Neuronal stem cell (in vitro differentiated cells): ENCODE measurements at regions not wholly inside any gene's neighbourhood (a gene's known extent, or its start where the extent isn't known, plus 50 kb on each side); places are given as distances from the start of the nearest gene placed in this dataset.

ENCODE experiments used
- DNase-seq: peaks from one replicate; pipeline ENCODE4 v3.0.0-alpha.2; 2013; ENCODE audit warnings: low spot score
- H2AFZ ChIP-seq: one replicate; pipeline ENCODE4 v1.6.1; 2013; ENCODE audit warnings: mild to moderate bottlenecking, low read length, inconsistent platforms
- H2AK5ac ChIP-seq: 2 replicates; pipeline ENCODE4 v1.6.1; 2013; ENCODE audit warnings: low read depth, mild to moderate bottlenecking, inconsistent platforms, low read length, moderate library complexity, mixed read lengths
- H2BK120ac ChIP-seq: 2 replicates; pipeline ENCODE4 v1.6.1; 2013; ENCODE audit warnings: low read depth, mild to moderate bottlenecking, inconsistent platforms, low read length, moderate library complexity, mixed read lengths
- H2BK12ac ChIP-seq: one replicate; pipeline ENCODE4 v1.6.1; 2013; ENCODE audit warnings: low read length, inconsistent platforms
- H2BK15ac ChIP-seq: 2 replicates; pipeline ENCODE4 v1.6.1; 2013; ENCODE audit warnings: mild to moderate bottlenecking, low read length, inconsistent platforms, mixed read lengths
- H2BK5ac ChIP-seq: one replicate; pipeline ENCODE4 v1.6.1; 2013; ENCODE audit warnings: inconsistent platforms, mild to moderate bottlenecking, low read length, moderate library complexity
- H3K14ac ChIP-seq: one replicate; pipeline ENCODE4 v1.6.1; 2013; ENCODE audit warnings: low read length, inconsistent platforms
- H3K18ac ChIP-seq: 2 replicates; pipeline ENCODE4 v1.6.1; 2013; ENCODE audit warnings: low read length, inconsistent platforms
- H3K23ac ChIP-seq: 2 replicates; pipeline ENCODE4 v1.6.1; 2013; ENCODE audit warnings: low read depth, mild to moderate bottlenecking, mixed read lengths, low read length, inconsistent platforms; ENCODE audit not compliant: poor library complexity
- H3K27ac ChIP-seq: replicated peaks from 3 replicates; pipeline ENCODE4 v1.5.1; 2013; ENCODE audit warnings: low read length, inconsistent platforms
- H3K27me3 ChIP-seq, 3 experiments: 2 replicates each; pipeline ENCODE4 v1.6.1; 2013; ENCODE audit warnings: low read length in 3 of 3, mild to moderate bottlenecking in 2 of 3, inconsistent platforms in 1 of 3, low read depth in 1 of 3, mixed read lengths in 1 of 3, moderate library complexity in 1 of 3; ENCODE audit not compliant: control insufficient read depth in 3 of 3, insufficient read depth in 3 of 3
- H3K36me3 ChIP-seq, 2 donors: replicated peaks in 1 of 2; 2 replicates each; pipeline ENCODE4 v1.6.1; 2013; ENCODE audit warnings: low read length in 2 of 2; ENCODE audit not compliant: control insufficient read depth in 2 of 2, insufficient read depth in 2 of 2
- H3K4ac ChIP-seq: 2 replicates; pipeline ENCODE4 v1.6.1; 2013; ENCODE audit warnings: inconsistent platforms, mild to moderate bottlenecking, low read length, moderate library complexity
- H3K4me1 ChIP-seq, 2 donors: 1 replicate in 1 of 2; 2 replicates in 1 of 2; pipeline ENCODE4 v1.6.1; 2013; ENCODE audit warnings: low read length in 2 of 2, low read depth in 1 of 2; ENCODE audit not compliant: control insufficient read depth in 2 of 2, insufficient read depth in 1 of 2
- H3K4me2 ChIP-seq: one replicate; pipeline ENCODE4 v1.6.1; 2013; ENCODE audit warnings: mild to moderate bottlenecking, low read length, inconsistent platforms; ENCODE audit not compliant: insufficient read depth, poor library complexity, severe bottlenecking
- H3K4me3 ChIP-seq, 2 donors: 2 replicates each; pipeline ENCODE4 v1.5.1; 2013; ENCODE audit warnings: low read length in 2 of 2, mild to moderate bottlenecking in 2 of 2, inconsistent platforms in 1 of 2, moderate library complexity in 1 of 2
- H3K79me1 ChIP-seq: one replicate; pipeline ENCODE4 v1.6.1; 2013; ENCODE audit warnings: low read depth, mild to moderate bottlenecking, inconsistent platforms, low read length, moderate library complexity
- H3K9ac ChIP-seq: one replicate; pipeline ENCODE4 v1.6.1; 2013; ENCODE audit warnings: mild to moderate bottlenecking, low read depth, low read length, inconsistent platforms; ENCODE audit not compliant: poor library complexity
- H3K9me3 ChIP-seq, 2 donors: replicated peaks in 1 of 2; 2 replicates each; pipeline versions ENCODE3 to v1.6.1; 2013; ENCODE audit warnings: low read length in 2 of 2, mild to moderate bottlenecking in 2 of 2, inconsistent platforms in 1 of 2, low read depth in 1 of 2, mixed read lengths in 1 of 2, moderate library complexity in 1 of 2; ENCODE audit not compliant: control insufficient read depth in 2 of 2, insufficient read depth in 1 of 2
- H4K8ac ChIP-seq: one replicate; pipeline ENCODE4 v1.6.1; 2013; ENCODE audit warnings: low read depth, mild to moderate bottlenecking, inconsistent platforms, low read length, moderate library complexity
- H4K91ac ChIP-seq: one replicate; pipeline ENCODE4 v1.6.1; 2013; ENCODE audit warnings: low read length, low read depth, mild to moderate bottlenecking, inconsistent platforms; ENCODE audit not compliant: poor library complexity
- WGBS, 2 donors: extraction: QIAGEN DNeasy Blood & Tissue Kit; methylation state at CpG; one replicate each; pipeline ENCODE4 v1.1.7; 2013; ENCODE audit warnings: missing lambda C conversion rate in 2 of 2, mixed read lengths in 1 of 2; ENCODE audit not compliant: insufficient read length in 2 of 2, insufficient replicate concordance in 1 of 2; ENCODE audit errors: extremely low coverage in 2 of 2; 5-methylcytosine and 5-hydroxymethylcytosine counted together

GRCh38 chr10:76684968-76685367 is 952.6 kb downstream of the KCNMA1 start:
- Histone ChIP-seq H3K14ac (no peak overlapping the region), H2AK5ac (no peak overlapping the region), H3K36me3 (no peaks in the 10 kb centered on the region), H4K91ac (no peak overlapping the region), H2BK120ac (no peak overlapping the region), H3K4me2 (no peak overlapping the region), H3K27ac (no peak overlapping the region), H2AFZ (no peak overlapping the region), H3K4me3 (no peak overlapping the region), H3K4ac (no peak overlapping the region), H3K18ac (no peak overlapping the region), H3K27me3 (no peaks in the 10 kb centered on the region), H3K9me3 (no peaks in the 10 kb centered on the region), H3K4me1 (no peaks in the 10 kb centered on the region), H3K79me1 (no peaks in the 10 kb centered on the region), H4K8ac (no peak overlapping the region), H3K9ac (no peak overlapping the region), H2BK5ac (no peak overlapping the region), H2BK15ac (no peak overlapping the region), H2BK12ac (no peak overlapping the region), H3K23ac (no peak overlapping the region)
- no CpG with 5 or more reads among the region's 5 CpGs for WGBS, 2 donors
- DNase-seq = no peak

DNA sequence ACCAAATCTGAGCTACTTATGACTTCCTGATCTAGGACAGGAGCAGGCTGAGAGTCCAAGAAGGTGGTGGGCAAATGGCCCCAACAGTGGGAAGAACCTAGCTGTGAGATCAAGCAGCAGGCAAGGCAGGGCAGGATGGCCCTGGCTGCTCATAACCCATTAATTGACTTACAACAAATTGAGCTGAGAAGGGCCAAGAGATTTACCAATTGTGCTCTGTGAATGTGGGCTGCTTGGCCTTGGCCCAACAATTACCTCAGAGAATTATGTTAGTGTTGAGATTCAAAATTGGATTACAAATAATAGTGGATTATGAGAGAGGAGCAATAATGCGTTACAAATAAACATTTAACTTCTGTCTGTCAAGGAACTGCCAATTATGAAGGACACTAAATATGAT is 956.5 kb downstream of the KCNMA1 start:
- Histone ChIP-seq H3K9me3 (no peaks in the 10 kb centered on the region), H3K4me1 (no peaks in the 10 kb centered on the region), H3K23ac (no peak overlapping the region), H3K27me3 (no peaks in the 10 kb centered on the region), H3K4me3 (no peak overlapping the region), H3K4me2 (no peak overlapping the region), H3K18ac (no peak overlapping the region), H2AFZ (no peak overlapping the region), H2BK12ac (no peak overlapping the region), H2BK5ac (no peak overlapping the region), H3K79me1 (no peaks in the 10 kb centered on the region), H4K91ac (no peak overlapping the region), H3K27ac (no peak overlapping the region), H3K4ac (no peak overlapping the region), H2BK15ac (no peak overlapping the region), H4K8ac (no peak overlapping the region), H3K36me3 (no peaks in the 10 kb centered on the region), H2BK120ac (no peak overlapping the region), H3K9ac (no peak overlapping the region), H3K14ac (no peak overlapping the region), H2AK5ac (no peak overlapping the region)
- WGBS, 2 donors = no CpG with 5 or more reads among the region's 1 CpG
- no peak for DNase-seq

GRCh38 chr10:76679030-76679429 is 958.6 kb downstream of the KCNMA1 start:
- Histone ChIP-seq H3K27ac (no peak overlapping the region), H4K8ac (no peak overlapping the region), H2BK120ac (no peak overlapping the region), H4K91ac (no peak overlapping the region), H3K27me3 (no peaks in the 10 kb centered on the region), H3K4me3 (no peak overlapping the region), H3K4ac (no peak overlapping the region), H3K14ac (no peak overlapping the region), H3K9ac (no peak overlapping the region), H3K4me1 (no peaks in the 10 kb centered on the region), H3K4me2 (no peak overlapping the region), H2BK5ac (no peak overlapping the region), H3K23ac (no peak overlapping the region), H2BK12ac (no peak overlapping the region), H3K79me1 (no peaks in the 10 kb centered on the region), H2BK15ac (no peak overlapping the region), H2AFZ (no peak overlapping the region), H3K36me3 (no peaks in the 10 kb centered on the region), H3K18ac (no peak overlapping the region), H2AK5ac (no peak overlapping the region), H3K9me3 (no peaks in the 10 kb centered on the region)
- DNase-seq = no peak
- WGBS, 2 donors = no CpG with 5 or more reads among the region's 2 CpGs

DNA sequence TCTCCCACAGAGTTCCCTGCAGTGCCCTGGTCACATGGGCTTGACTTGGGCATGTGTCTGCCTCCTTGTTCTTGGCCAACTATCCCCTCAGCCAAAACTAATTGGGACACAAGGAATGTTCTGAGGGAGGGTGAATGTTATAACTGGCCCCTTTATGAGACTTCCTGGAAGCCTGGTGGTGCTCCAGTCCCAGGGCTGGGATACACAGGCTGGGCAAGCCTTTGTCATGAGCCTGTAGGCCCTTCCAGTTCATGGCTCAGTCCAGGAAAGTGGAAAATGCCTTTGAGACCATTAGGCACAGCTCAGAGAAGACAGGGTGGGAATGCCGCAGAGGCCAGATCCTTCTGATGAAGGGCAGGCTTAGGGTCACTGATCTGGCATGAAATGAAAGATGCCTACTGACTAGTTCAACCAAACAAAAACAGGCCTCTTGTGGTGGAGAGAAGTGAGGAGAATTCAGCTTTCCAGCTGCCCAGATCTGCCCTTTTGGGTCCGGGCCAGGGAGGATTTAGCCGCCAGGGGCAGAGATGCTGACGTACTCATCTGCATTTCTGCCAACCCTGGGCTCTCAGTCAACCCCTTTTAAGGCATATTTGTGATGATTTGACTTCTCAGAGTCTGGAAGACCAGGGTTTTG is 961.5 kb downstream of the KCNMA1 start:
- WGBS, 2 donors = no CpG with 5 or more reads among the region's 4 CpGs
- H3K4ac ChIP-seq = no peak overlapping the region
- no peak overlapping the region for H2BK15ac ChIP-seq
- DNase-seq = no peak
- no peaks in the 10 kb centered on the region for H3K79me1 ChIP-seq
- no peaks in the 10 kb centered on the region for H3K36me3 ChIP-seq
- H4K8ac ChIP-seq = no peak overlapping the region
- H3K4me1 ChIP-seq = no peaks in the 10 kb centered on the region
- H2BK120ac ChIP-seq = no peak overlapping the region
- H2AFZ ChIP-seq = no peak overlapping the region
- H3K9me3 ChIP-seq = no peaks in the 10 kb centered on the region
- no peaks in the 10 kb centered on the region for H3K27me3 ChIP-seq
- H3K4me2 ChIP-seq = no peak overlapping the region
- no peak overlapping the region for H2BK12ac ChIP-seq
- no peak overlapping the region for H3K9ac ChIP-seq
- no peak overlapping the region for H3K18ac ChIP-seq
- H3K4me3 ChIP-seq = no peak overlapping the region
- no peak overlapping the region for H2AK5ac ChIP-seq
- no peak overlapping the region for H3K14ac ChIP-seq
- no peak overlapping the region for H3K27ac ChIP-seq
- H4K91ac ChIP-seq = no peak overlapping the region
- no peak overlapping the region for H3K23ac ChIP-seq
- no peak overlapping the region for H2BK5ac ChIP-seq
